Colonic mucosa (tissue), 4 donors: ENCODE measurements at regions not wholly inside any gene's neighbourhood (a gene's known extent, or its start where the extent isn't known, plus 50 kb on each side); places are given as distances from the start of the nearest gene placed in this dataset.
"Not testable (repeated sequence)": the region's sequence is repeated elsewhere in the genome, so short reads cannot be mapped to it uniquely, and the experiment has no call there.

Experiments used
- DNase-seq: peaks from one replicate; pipeline ENCODE4 v3.0.0-alpha.2; 2020
- H3K27ac ChIP-seq: fragments of 200-600 bp; one replicate; pipeline ENCODE4 v1.8.0; 2021
- H3K27me3 ChIP-seq: fragments of 200-600 bp; one replicate; pipeline ENCODE4 v1.8.0; 2021
- H3K36me3 ChIP-seq: fragments of 200-600 bp; one replicate; pipeline ENCODE4 v1.8.0; 2021
- H3K4me1 ChIP-seq: fragments of 200-600 bp; one replicate; pipeline ENCODE4 v1.8.0; 2021; ENCODE audit warnings: mild to moderate bottlenecking
- H3K4me3 ChIP-seq: fragments of 200-600 bp; one replicate; pipeline ENCODE4 v1.8.0; 2021
- H3K9ac ChIP-seq, 2 donors: one replicate each; pipeline ENCODE4 v1.7.0; 2013; ENCODE audit warnings: control low read depth in 2 of 2, low read depth in 2 of 2, low read length in 2 of 2
- H3K9me3 ChIP-seq: fragments of 200-600 bp; one replicate; pipeline ENCODE4 v1.8.0; 2021
- intact Hi-C: fragments of 100-400 bp; cut with DNase I; formaldehyde crosslinking; loops from one replicate; pipeline ENCODE4 v1.14.1; 2022
- TF ChIP-seq, protein P1 (sequence below): fragments of 200-600 bp; IDR thresholded peaks from one replicate; pipeline ENCODE4 v1.8.0; 2022; ENCODE audit warnings: antibody characterized with exemption, mild to moderate bottlenecking
- donor health status: healthy.
- donor health status: DM: no; HTN: no; CAD: no.
- donor health status: DM: no; HTN: no; CAD: no.

DNA sequence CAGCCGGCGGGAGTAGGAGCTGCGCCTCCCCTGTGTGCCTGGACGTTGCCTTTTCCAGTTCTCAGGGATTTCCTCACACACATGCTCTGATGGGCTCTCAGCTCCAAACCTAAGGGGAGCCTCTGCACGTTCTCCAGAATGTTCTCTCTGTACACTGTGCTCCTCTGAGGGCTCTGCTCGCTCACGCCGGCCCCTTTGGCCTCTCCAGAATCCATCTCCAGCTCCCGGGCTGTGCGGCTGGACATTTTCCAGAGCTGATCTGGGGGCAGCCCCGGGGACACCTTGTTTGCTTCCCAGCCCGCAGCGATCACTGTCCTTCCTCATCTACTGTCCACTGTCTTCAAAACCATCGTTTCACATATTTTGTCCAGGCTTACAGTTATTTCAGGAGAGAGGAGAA, 245.4 kb upstream of the HDAC4 start:
- Histone ChIP-seq H3K27ac (no peak overlapping the region), H3K4me1 (no peaks in the 10 kb centered on the region), H3K36me3 (no peaks in the 10 kb centered on the region), H3K27me3 (no peaks in the 10 kb centered on the region), H3K4me3 (no peak overlapping the region), H3K9me3 (no peaks in the 10 kb centered on the region), H3K9ac (no peak overlapping the region)
- DNase-seq, result no peak
- intact Hi-C loops, result no loop called here
- TF ChIP-seq, protein P1, sequence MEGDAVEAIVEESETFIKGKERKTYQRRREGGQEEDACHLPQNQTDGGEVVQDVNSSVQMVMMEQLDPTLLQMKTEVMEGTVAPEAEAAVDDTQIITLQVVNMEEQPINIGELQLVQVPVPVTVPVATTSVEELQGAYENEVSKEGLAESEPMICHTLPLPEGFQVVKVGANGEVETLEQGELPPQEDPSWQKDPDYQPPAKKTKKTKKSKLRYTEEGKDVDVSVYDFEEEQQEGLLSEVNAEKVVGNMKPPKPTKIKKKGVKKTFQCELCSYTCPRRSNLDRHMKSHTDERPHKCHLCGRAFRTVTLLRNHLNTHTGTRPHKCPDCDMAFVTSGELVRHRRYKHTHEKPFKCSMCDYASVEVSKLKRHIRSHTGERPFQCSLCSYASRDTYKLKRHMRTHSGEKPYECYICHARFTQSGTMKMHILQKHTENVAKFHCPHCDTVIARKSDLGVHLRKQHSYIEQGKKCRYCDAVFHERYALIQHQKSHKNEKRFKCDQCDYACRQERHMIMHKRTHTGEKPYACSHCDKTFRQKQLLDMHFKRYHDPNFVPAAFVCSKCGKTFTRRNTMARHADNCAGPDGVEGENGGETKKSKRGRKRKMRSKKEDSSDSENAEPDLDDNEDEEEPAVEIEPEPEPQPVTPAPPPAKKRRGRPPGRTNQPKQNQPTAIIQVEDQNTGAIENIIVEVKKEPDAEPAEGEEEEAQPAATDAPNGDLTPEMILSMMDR, result no peak

GRCh38 chr2:239644594-239644993, 243.8 kb upstream of the HDAC4 start:
- H3K36me3 ChIP-seq, H3K27me3 ChIP-seq, H3K4me1 ChIP-seq, DNase-seq, H3K9me3 ChIP-seq, H3K9ac ChIP-seq, H3K27ac ChIP-seq, H3K4me3 ChIP-seq, intact Hi-C loops: not testable (repeated sequence)

DNA sequence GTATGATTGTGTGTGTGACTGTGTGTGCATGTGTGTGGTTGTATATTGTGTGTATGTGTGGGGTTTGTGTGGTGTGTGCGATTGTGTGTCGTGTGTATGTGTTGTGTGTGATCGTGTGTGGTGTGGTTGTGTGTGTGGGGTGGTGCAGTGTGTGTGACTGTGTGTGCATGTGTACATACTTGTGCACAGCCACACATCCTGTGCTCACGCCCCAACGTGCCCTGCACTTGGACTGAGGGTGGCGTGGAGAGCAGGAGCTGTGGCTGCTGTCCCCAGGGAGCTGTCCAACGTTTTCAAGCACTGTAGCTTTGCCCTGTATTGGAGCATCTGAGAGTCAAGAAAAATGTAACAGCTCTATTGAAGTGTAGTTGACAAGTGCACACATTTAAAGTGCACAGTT, 243.2 kb upstream of the HDAC4 start:
- no peak for DNase-seq
- H3K9ac ChIP-seq, result no peak overlapping the region
- no peaks in the 10 kb centered on the region for H3K27me3 ChIP-seq
- no peaks in the 10 kb centered on the region for H3K36me3 ChIP-seq
- TF ChIP-seq, protein P1, result no peak
- intact Hi-C loops, result no loop called here
- no peak overlapping the region for H3K4me3 ChIP-seq
- no peaks in the 10 kb centered on the region for H3K9me3 ChIP-seq
- H3K4me1 ChIP-seq, result no peaks in the 10 kb centered on the region
- H3K27ac ChIP-seq, result no peak overlapping the region

DNA sequence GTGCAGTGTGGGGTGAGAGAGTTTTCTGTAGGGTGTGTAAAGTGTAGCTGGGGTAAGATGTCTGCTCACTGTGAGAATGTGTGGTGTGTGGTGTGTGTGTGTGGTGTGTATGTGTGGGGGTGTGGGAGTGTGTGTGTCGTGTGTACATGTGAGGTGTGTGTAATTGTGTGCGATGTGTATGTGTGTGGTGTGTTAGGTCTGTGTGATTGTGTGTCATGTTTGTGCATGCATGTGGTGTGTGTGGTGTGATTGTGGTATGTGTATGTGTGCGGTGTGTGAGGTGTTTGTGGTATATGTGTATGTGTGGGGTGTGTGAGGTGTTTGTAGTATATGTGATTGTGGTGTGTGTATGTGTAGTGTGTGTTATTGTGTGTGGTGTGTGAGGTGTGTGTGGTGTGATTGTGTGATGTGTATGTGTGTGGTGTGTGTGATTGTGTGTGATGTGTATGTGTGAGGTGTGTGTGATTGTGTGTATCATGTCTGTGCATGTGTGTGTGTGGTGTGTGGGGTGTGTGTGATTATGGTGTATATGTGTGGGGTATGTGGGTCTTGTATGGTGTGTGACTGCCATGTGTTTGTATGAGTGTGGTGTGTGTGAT, 241.7 kb upstream of the HDAC4 start:
- Histone ChIP-seq H3K4me3 (no peak overlapping the region), H3K4me1 (no peaks in the 10 kb centered on the region), H3K27ac (no peak overlapping the region), H3K36me3 (no peaks in the 10 kb centered on the region), H3K27me3 (no peaks in the 10 kb centered on the region), H3K9me3 (no peaks in the 10 kb centered on the region), H3K9ac (no peak overlapping the region)
- intact Hi-C loops, result no loop called here
- DNase-seq, result no peak
- TF ChIP-seq, protein P1, result no peak

DNA sequence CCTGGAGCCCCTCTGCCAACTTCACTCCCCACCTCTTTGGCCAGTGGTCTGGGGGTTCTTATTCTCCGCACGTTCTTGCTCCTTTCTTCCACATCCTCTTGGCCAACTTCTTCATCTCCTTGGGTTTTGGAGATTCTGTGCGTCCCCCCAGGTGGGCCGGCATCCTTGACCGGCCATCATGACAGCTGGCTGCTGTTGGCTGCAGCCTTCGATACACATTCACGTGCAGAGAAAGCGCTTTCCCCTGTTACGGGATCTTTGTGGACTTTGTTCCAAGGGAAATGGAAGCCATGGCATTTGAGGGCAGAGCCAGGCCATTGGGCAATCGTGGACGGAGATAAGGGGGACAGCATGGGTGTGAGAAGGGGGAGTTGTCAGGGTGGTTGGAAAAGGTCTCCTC, 241.1 kb upstream of the HDAC4 start:
- DNase-seq, intact Hi-C loops, H3K9me3 ChIP-seq, H3K4me3 ChIP-seq, H3K36me3 ChIP-seq, H3K27me3 ChIP-seq, H3K27ac ChIP-seq, H3K9ac ChIP-seq, H3K4me1 ChIP-seq: not testable (repeated sequence)

DNA sequence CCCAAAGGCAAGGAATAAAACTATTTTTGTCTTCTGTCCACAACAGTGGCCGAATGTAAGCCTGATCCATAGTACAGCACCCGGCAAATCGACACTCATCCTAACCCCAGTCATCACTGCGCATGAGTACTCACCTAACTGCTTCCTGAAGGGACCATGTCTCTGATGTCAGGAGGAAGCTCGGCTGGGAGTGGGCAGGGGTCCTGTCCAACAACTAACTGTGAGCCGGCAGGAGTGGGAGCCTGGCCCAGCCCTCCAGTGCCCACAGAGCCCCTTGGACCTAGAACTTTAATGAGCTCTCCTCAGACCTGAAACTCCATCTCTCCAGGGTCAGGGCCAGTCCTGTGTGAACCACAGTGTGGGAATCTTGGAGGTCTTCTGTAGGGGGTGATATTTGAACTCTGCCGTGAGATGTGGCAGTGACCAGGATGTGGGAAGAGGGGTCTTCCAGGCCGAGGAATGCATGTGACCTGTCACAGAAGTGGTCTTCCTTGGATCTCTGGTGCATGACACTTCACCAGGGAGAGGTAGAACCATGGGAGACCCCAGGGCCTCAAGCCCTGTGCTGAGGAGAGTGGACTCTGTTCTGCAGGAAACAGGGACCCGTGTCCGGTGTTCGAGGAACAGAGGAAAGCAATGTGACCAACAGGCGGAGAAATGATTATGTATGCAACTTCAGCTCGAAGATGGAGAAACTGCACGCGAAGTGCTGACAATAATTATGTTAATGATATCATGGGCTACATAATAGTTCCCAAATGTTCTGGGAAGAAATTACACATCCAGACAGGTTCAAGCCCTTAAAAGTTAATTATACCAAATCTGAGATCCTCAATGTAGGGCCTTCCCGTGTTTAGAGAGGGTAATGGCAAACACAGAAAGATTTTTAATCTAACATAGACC, 240.1 kb upstream of the HDAC4 start:
- intact Hi-C loops, result no loop called here
- TF ChIP-seq, protein P1, result no peak
- Histone ChIP-seq H3K27me3 (no peaks in the 10 kb centered on the region), H3K4me1 (no peaks in the 10 kb centered on the region), H3K4me3 (no peak overlapping the region), H3K9me3 (no peaks in the 10 kb centered on the region), H3K27ac (no peak overlapping the region), H3K36me3 (no peaks in the 10 kb centered on the region), H3K9ac (no peak overlapping the region)
- DNase-seq, result no peak
